Stimulated activated CD8-positive, alpha-beta memory T cell treated with anti-CD3 and anti-CD28 coated beads, Interleukin-2, amount 100 ng/mL, for 48 hours (primary cell): ENCODE measurements at regions not wholly inside any gene's neighbourhood (a gene's known extent, or its start where the extent isn't known, plus 50 kb on each side); places are given as distances from the start of the nearest gene placed in this dataset.
"Not testable (repeated sequence)": the region's sequence is repeated elsewhere in the genome, so short reads cannot be mapped to it uniquely, and the experiment has no call there.

Source experiments
- DNase-seq, 2 donors: peaks; one replicate each; pipeline ENCODE4 v3.0.0-alpha.2; 2020; ENCODE audit warnings: low read depth in 2 of 2

- not testable (repeated sequence) for DNase-seq
Observed at GRCh38 chr16:31745098-31745497, 128.5 kb upstream of the ZNF267 start.

GRCh38 chr16:31745900-31746299, 127.7 kb upstream of the ZNF267 start:
- no peak for DNase-seq

GRCh38 chr16:31754998-31755615, 118.5 kb upstream of the ZNF267 start:
- no peak for DNase-seq

GRCh38 chr16:31764103-31764502, 109.5 kb upstream of the ZNF267 start:
- no peak for DNase-seq

- DNase-seq = no peak
Observed at GRCh38 chr16:31767267-31767666, 106.3 kb upstream of the ZNF267 start.

GRCh38 chr16:31780342-31780741, 93.3 kb upstream of the ZNF267 start:
- DNase-seq = no peak

- no peak for DNase-seq
Observed at GRCh38 chr16:31785126-31785525, 88.5 kb upstream of the ZNF267 start.

GRCh38 chr16:31807086-31807485, 66.5 kb upstream of the ZNF267 start:
- DNase-seq = no peak

GRCh38 chr16:31810863-31811262, 62.7 kb upstream of the ZNF267 start:
- DNase-seq = no peak

GRCh38 chr16:31816141-31816540, 57.5 kb upstream of the ZNF267 start:
- not testable (repeated sequence) for DNase-seq

- DNase-seq = no peak
Observed at GRCh38 chr16:31819386-31819785, 54.2 kb upstream of the ZNF267 start.

GRCh38 chr16:31819948-31820347, 53.7 kb upstream of the ZNF267 start:
- DNase-seq = no peak
